ENCODE measurements at regions not wholly inside any gene's neighbourhood (a gene's known extent, or its start where the extent isn't known, plus 50 kb on each side); places are given as distances from the start of the nearest gene placed in this dataset.
A peak's percentile ranks its signal among the peaks of the same experiment; 100 is the strongest.

GRCh38 chr10:123557366-123558108 lies 108.6 kb upstream of the GPR26 start:
- no peaks in the 10 kb centered on the region for H3K36me3 ChIP-seq (replicated peaks; ENCODE audit: control insufficient read depth, insufficient read depth, low read length)
- no peaks in the 10 kb centered on the region for H3K27me3 ChIP-seq (ENCODE audit: control insufficient read depth, insufficient read depth, low read length)
- peak; percentile 16 for DNase-seq
- H3K4me3 ChIP-seq (ENCODE audit: insufficient read depth, low read depth, low read length), result no peak overlapping the region

GRCh38 chr10:123558651-123559050 lies 107.5 kb upstream of the GPR26 start:
- DNase-seq, result no peak
- H3K4me3 ChIP-seq (ENCODE audit: insufficient read depth, low read depth, low read length), result no peak overlapping the region
- H3K27me3 ChIP-seq (ENCODE audit: control insufficient read depth, insufficient read depth, low read length), result no peaks in the 10 kb centered on the region
- no peaks in the 10 kb centered on the region for H3K36me3 ChIP-seq (replicated peaks; ENCODE audit: control insufficient read depth, insufficient read depth, low read length)

- DNase-seq, result peak; percentile 94
- H3K36me3 ChIP-seq (replicated peaks; ENCODE audit: control insufficient read depth, insufficient read depth, low read length), result no peaks in the 10 kb centered on the region
- H3K4me3 ChIP-seq (ENCODE audit: insufficient read depth, low read depth, low read length), result no peak overlapping the region
- H3K27me3 ChIP-seq (ENCODE audit: control insufficient read depth, insufficient read depth, low read length), result no peaks in the 10 kb centered on the region
These were observed 106.9 kb upstream of the GPR26 start for GRCh38 chr10:123559066-123559822.

GRCh38 chr10:123559823-123560092 lies 106.4 kb upstream of the GPR26 start:
- no peaks in the 10 kb centered on the region for H3K36me3 ChIP-seq (replicated peaks; ENCODE audit: control insufficient read depth, insufficient read depth, low read length)
- H3K4me3 ChIP-seq (ENCODE audit: insufficient read depth, low read depth, low read length), result no peak overlapping the region
- no peaks in the 10 kb centered on the region for H3K27me3 ChIP-seq (ENCODE audit: control insufficient read depth, insufficient read depth, low read length)
- DNase-seq, result no peak

- DNase-seq, result peak; percentile 19
- no peak overlapping the region for H3K4me3 ChIP-seq (ENCODE audit: insufficient read depth, low read depth, low read length)
- no peaks in the 10 kb centered on the region for H3K27me3 ChIP-seq (ENCODE audit: control insufficient read depth, insufficient read depth, low read length)
- H3K36me3 ChIP-seq (replicated peaks; ENCODE audit: control insufficient read depth, insufficient read depth, low read length), result no peaks in the 10 kb centered on the region
These were observed 105.6 kb upstream of the GPR26 start for GRCh38 chr10:123560301-123561140.

GRCh38 chr10:123561141-123561440 lies 105.1 kb upstream of the GPR26 start:
- no peak overlapping the region for H3K4me3 ChIP-seq (ENCODE audit: insufficient read depth, low read depth, low read length)
- peak; percentile 9 for DNase-seq
- H3K36me3 ChIP-seq (replicated peaks; ENCODE audit: control insufficient read depth, insufficient read depth, low read length), result no peaks in the 10 kb centered on the region
- no peaks in the 10 kb centered on the region for H3K27me3 ChIP-seq (ENCODE audit: control insufficient read depth, insufficient read depth, low read length)

- no peaks in the 10 kb centered on the region for H3K36me3 ChIP-seq (replicated peaks; ENCODE audit: control insufficient read depth, insufficient read depth, low read length)
- peak; percentile 16 for DNase-seq
- no peak overlapping the region for H3K4me3 ChIP-seq (ENCODE audit: insufficient read depth, low read depth, low read length)
- H3K27me3 ChIP-seq (ENCODE audit: control insufficient read depth, insufficient read depth, low read length), result no peaks in the 10 kb centered on the region
These were observed 103.8 kb upstream of the GPR26 start for GRCh38 chr10:123562387-123562786.

- Histone ChIP-seq H3K36me3 (replicated peaks; ENCODE audit: control insufficient read depth, insufficient read depth, low read length) (no peaks in the 10 kb centered on the region), H3K4me3 (ENCODE audit: insufficient read depth, low read depth, low read length) (no peak overlapping the region), H3K27me3 (ENCODE audit: control insufficient read depth, insufficient read depth, low read length) (no peaks in the 10 kb centered on the region)
- DNase-seq, result peak; percentile 8
These were observed 103.2 kb upstream of the GPR26 start for GRCh38 chr10:123562811-123563580.

- DNase-seq, result peak; percentile 6
- H3K36me3 ChIP-seq (replicated peaks; ENCODE audit: control insufficient read depth, insufficient read depth, low read length), result no peaks in the 10 kb centered on the region
- H3K4me3 ChIP-seq (ENCODE audit: insufficient read depth, low read depth, low read length), result no peak overlapping the region
- no peaks in the 10 kb centered on the region for H3K27me3 ChIP-seq (ENCODE audit: control insufficient read depth, insufficient read depth, low read length)
These were observed 102.6 kb upstream of the GPR26 start for GRCh38 chr10:123563581-123563855.

- no peaks in the 10 kb centered on the region for H3K27me3 ChIP-seq (ENCODE audit: control insufficient read depth, insufficient read depth, low read length)
- H3K4me3 ChIP-seq (ENCODE audit: insufficient read depth, low read depth, low read length), result no peak overlapping the region
- no peaks in the 10 kb centered on the region for H3K36me3 ChIP-seq (replicated peaks; ENCODE audit: control insufficient read depth, insufficient read depth, low read length)
- DNase-seq, result peak; percentile 35
These were observed 102.2 kb upstream of the GPR26 start for GRCh38 chr10:123563994-123564393.

- H3K36me3 ChIP-seq (replicated peaks; ENCODE audit: control insufficient read depth, insufficient read depth, low read length), result no peaks in the 10 kb centered on the region
- no peaks in the 10 kb centered on the region for H3K27me3 ChIP-seq (ENCODE audit: control insufficient read depth, insufficient read depth, low read length)
- H3K4me3 ChIP-seq (ENCODE audit: insufficient read depth, low read depth, low read length), result no peak overlapping the region
- DNase-seq, result no peak
These were observed 101.5 kb upstream of the GPR26 start for GRCh38 chr10:123564631-123565030.

- Histone ChIP-seq H3K27me3 (ENCODE audit: control insufficient read depth, insufficient read depth, low read length) (no peaks in the 10 kb centered on the region), H3K36me3 (replicated peaks; ENCODE audit: control insufficient read depth, insufficient read depth, low read length) (no peaks in the 10 kb centered on the region), H3K4me3 (ENCODE audit: insufficient read depth, low read depth, low read length) (no peak overlapping the region)
- peak; percentile 14 for DNase-seq
These were observed 100.2 kb upstream of the GPR26 start for GRCh38 chr10:123565691-123566660.

- no peaks in the 10 kb centered on the region for H3K36me3 ChIP-seq (replicated peaks; ENCODE audit: control insufficient read depth, insufficient read depth, low read length)
- H3K4me3 ChIP-seq (ENCODE audit: insufficient read depth, low read depth, low read length), result no peak overlapping the region
- DNase-seq, result peak; percentile 24
- H3K27me3 ChIP-seq (ENCODE audit: control insufficient read depth, insufficient read depth, low read length), result peaks cover 1% of the 10 kb centered on the region; the same call in 1 of the 2 replicates
These were observed 98.0 kb upstream of the GPR26 start for GRCh38 chr10:123567984-123568739.
